Osteocyte (in vitro differentiated cells): ENCODE measurements at regions not wholly inside any gene's neighbourhood (a gene's known extent, or its start where the extent isn't known, plus 50 kb on each side); places are given as distances from the start of the nearest gene placed in this dataset.

ENCODE experiments used
- DNase-seq: peaks from one replicate; pipeline ENCODE4 v3.0.0; 2021; ENCODE audit warnings: mixed read lengths; ENCODE audit not compliant: unreplicated experiment; ENCODE audit errors: extremely low spot score
- H3K27ac Mint-ChIP-seq: one replicate; pipeline ENCODE4 v1.8.0; 2021; ENCODE audit warnings: mild to moderate bottlenecking, mixed read lengths; ENCODE audit not compliant: unreplicated experiment
- H3K27me3 Mint-ChIP-seq: one replicate; pipeline ENCODE4 v1.8.0; 2021; ENCODE audit warnings: mixed read lengths; ENCODE audit not compliant: unreplicated experiment
- H3K36me3 Mint-ChIP-seq: one replicate; pipeline ENCODE4 v1.8.0; 2021; ENCODE audit warnings: mixed read lengths; ENCODE audit not compliant: unreplicated experiment
- H3K4me1 Mint-ChIP-seq: one replicate; pipeline ENCODE4 v1.8.0; 2021; ENCODE audit warnings: mixed read lengths; ENCODE audit not compliant: unreplicated experiment
- H3K4me3 Mint-ChIP-seq: one replicate; pipeline ENCODE4 v1.8.0; 2021; ENCODE audit warnings: mild to moderate bottlenecking, moderate library complexity, mixed read lengths; ENCODE audit not compliant: unreplicated experiment
- H3K9me3 Mint-ChIP-seq: one replicate; pipeline ENCODE4 v1.8.0; 2021; ENCODE audit warnings: mixed read lengths; ENCODE audit not compliant: unreplicated experiment
- CTCF ChIP-seq: fragments of 200-600 bp; sonication (generic); IDR thresholded peaks from 2 replicates; pipeline ENCODE4 v1.5.0; 2021; ENCODE audit warnings: antibody characterized with exemption, mild to moderate bottlenecking, moderate library complexity

GRCh38 chr5:77560677-77561263 lies 68.7 kb upstream of the WDR41 start:
- DNase-seq = no peak
- peaks cover 38% of the 10 kb centered on the region for H3K27me3 Mint-ChIP-seq
- no peak overlapping the region for H3K4me3 Mint-ChIP-seq
- no peak overlapping the region for H3K27ac Mint-ChIP-seq
- H3K4me1 Mint-ChIP-seq = no peaks in the 10 kb centered on the region
- H3K9me3 Mint-ChIP-seq = no peaks in the 10 kb centered on the region
- H3K36me3 Mint-ChIP-seq = no peaks in the 10 kb centered on the region
- peak; percentile 74 for TF ChIP-seq CTCF

- H3K27ac Mint-ChIP-seq = no peak overlapping the region
- H3K9me3 Mint-ChIP-seq = no peaks in the 10 kb centered on the region
- no peaks in the 10 kb centered on the region for H3K36me3 Mint-ChIP-seq
- no peaks in the 10 kb centered on the region for H3K4me1 Mint-ChIP-seq
- H3K27me3 Mint-ChIP-seq = peaks cover 50% of the 10 kb centered on the region
- H3K4me3 Mint-ChIP-seq = no peak overlapping the region
- DNase-seq = no peak
- no peak for TF ChIP-seq CTCF
Measured at GRCh38 chr5:77558266-77558665, 66.2 kb upstream of the WDR41 start.

DNA sequence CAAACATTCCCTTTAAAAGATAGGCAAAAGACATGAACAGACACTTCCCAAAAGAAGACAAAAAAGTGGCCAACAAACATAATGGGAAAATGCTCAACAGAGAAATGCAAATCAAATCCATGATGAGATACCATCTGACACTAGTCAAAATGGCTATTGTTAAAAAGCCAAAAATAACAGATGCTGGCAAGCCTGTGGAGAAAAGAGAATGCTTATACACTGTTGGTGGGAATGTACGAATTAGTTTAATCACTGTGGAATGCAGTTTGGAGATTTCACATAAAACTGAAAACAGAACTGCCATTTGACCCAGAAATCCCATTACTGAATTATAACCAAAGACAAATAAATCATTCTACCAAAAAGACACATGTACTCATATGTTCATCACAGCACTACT lies 58.3 kb upstream of the WDR41 start:
- peaks cover 55% of the 10 kb centered on the region for H3K27me3 Mint-ChIP-seq
- TF ChIP-seq CTCF = no peak
- no peak overlapping the region for H3K27ac Mint-ChIP-seq
- H3K4me1 Mint-ChIP-seq = no peaks in the 10 kb centered on the region
- H3K36me3 Mint-ChIP-seq = no peaks in the 10 kb centered on the region
- DNase-seq = no peak
- no peak overlapping the region for H3K4me3 Mint-ChIP-seq
- peaks cover 28% of the 10 kb centered on the region for H3K9me3 Mint-ChIP-seq

DNA sequence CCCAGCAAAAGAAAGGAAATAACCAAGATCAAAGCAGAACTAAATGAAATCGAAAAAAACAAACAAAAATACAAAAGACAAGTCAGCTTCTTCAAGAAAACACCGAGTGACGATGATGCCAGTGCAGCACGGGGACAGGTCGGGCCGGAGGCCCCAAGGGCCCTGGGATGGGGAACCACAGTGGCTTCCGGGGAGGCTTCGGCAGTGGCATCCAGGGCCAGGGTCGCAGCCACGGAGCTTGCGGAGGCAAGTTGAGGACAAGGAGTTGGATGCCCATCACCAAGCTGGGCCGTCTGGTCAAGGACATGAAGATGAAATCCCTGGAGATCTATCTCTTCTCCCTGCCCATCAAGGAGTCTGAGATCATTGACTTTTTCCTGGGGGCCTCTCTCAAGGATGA lies 53.2 kb upstream of the WDR41 start:
- TF ChIP-seq CTCF = no peak
- H3K9me3 Mint-ChIP-seq = peaks cover 28% of the 10 kb centered on the region
- no peaks in the 10 kb centered on the region for H3K36me3 Mint-ChIP-seq
- peaks cover 59% of the 10 kb centered on the region for H3K27me3 Mint-ChIP-seq
- no peak for DNase-seq
- no peak overlapping the region for H3K27ac Mint-ChIP-seq
- H3K4me1 Mint-ChIP-seq = no peaks in the 10 kb centered on the region
- H3K4me3 Mint-ChIP-seq = no peak overlapping the region
